ENCODE measurements at regions not wholly inside any gene's neighbourhood (a gene's known extent, or its start where the extent isn't known, plus 50 kb on each side); places are given as distances from the start of the nearest gene placed in this dataset.

DNA sequence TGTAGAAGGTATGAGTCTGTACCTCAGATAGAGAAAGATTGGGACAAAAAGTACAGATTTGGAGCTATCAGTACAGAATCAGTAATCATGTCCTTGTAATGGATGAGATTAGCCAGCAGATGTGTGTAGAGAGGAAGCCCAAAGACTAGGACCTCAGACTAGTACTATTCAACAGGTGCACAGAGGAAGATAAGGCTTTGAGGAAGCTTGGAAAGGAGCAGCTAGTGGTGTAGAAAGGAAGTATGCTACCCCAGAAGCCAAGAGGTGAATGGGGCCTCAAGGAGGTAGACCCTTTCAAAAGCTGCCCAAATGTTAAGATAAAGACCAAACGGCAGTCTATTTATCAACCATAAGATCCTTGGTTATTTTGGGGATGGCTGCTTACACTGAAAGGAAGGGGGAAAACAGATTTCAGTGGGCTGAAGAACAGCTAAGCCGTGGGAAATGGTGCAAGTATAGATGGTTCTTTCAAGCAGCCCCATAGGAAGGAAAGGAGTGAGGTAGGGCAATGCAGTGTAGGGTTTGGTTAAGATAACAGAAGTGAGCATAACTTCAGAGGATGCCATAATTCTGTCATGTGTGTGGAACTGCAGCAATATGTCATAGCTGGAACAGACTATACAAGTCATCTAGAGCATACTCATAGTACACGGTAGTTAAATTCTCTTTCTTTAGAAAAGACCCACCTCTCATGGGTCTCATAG, 221.7 kb downstream of the HHIPL2 start:
- H3K9me3 Mint-ChIP-seq (ENCODE audit: unreplicated experiment): no peaks in the 10 kb centered on the region
- H3K27ac Mint-ChIP-seq (ENCODE audit: unreplicated experiment): no peak overlapping the region
- DNase-seq: no peak
- no peaks in the 10 kb centered on the region for H3K4me1 Mint-ChIP-seq (ENCODE audit: low read depth, unreplicated experiment)
- H3K36me3 Mint-ChIP-seq (ENCODE audit: unreplicated experiment): no peaks in the 10 kb centered on the region
- H3K27me3 Mint-ChIP-seq (ENCODE audit: unreplicated experiment): no peaks in the 10 kb centered on the region
- TF ChIP-seq, protein P1, sequence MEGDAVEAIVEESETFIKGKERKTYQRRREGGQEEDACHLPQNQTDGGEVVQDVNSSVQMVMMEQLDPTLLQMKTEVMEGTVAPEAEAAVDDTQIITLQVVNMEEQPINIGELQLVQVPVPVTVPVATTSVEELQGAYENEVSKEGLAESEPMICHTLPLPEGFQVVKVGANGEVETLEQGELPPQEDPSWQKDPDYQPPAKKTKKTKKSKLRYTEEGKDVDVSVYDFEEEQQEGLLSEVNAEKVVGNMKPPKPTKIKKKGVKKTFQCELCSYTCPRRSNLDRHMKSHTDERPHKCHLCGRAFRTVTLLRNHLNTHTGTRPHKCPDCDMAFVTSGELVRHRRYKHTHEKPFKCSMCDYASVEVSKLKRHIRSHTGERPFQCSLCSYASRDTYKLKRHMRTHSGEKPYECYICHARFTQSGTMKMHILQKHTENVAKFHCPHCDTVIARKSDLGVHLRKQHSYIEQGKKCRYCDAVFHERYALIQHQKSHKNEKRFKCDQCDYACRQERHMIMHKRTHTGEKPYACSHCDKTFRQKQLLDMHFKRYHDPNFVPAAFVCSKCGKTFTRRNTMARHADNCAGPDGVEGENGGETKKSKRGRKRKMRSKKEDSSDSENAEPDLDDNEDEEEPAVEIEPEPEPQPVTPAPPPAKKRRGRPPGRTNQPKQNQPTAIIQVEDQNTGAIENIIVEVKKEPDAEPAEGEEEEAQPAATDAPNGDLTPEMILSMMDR (IDR thresholded peaks at IDR 0.05; ENCODE audit: partially characterized antibody, unreplicated experiment): no peak
- no peak overlapping the region for H3K4me3 Mint-ChIP-seq (ENCODE audit: unreplicated experiment)

DNA sequence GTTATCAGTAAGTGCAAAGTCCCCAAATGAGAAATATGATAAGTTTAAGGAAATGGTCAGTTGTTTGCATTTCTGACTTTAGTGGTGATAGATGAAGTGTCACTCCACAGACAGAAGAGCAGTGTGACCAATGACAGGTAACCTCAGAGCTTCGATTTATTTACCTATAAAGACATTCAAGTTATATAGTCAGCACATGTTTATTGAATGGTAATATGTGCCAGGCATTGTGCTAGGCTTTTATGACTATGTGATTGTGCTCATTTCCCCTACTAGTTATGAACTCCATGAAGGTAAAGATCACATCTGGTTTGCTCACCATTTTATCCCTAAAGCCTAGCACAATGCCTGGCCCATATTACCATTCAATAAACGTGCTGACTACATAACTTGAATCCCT, 222.4 kb downstream of the HHIPL2 start:
- Mint-ChIP-seq H3K9me3 (ENCODE audit: unreplicated experiment) (no peaks in the 10 kb centered on the region), H3K36me3 (ENCODE audit: unreplicated experiment) (no peaks in the 10 kb centered on the region)
- TF ChIP-seq, protein P1 (IDR thresholded peaks at IDR 0.05; ENCODE audit: partially characterized antibody, unreplicated experiment): no peak

GRCh38 chr1:222314839-222315238, 233.1 kb downstream of the HHIPL2 start:
- no peaks in the 10 kb centered on the region for H3K27me3 Mint-ChIP-seq (ENCODE audit: unreplicated experiment)
- H3K9me3 Mint-ChIP-seq (ENCODE audit: unreplicated experiment): no peaks in the 10 kb centered on the region
- TF ChIP-seq, protein P1 (IDR thresholded peaks at IDR 0.05; ENCODE audit: partially characterized antibody, unreplicated experiment): no peak
- no peak overlapping the region for H3K27ac Mint-ChIP-seq (ENCODE audit: unreplicated experiment)
- DNase-seq: no peak
- peaks cover 10% of the 10 kb centered on the region for H3K4me1 Mint-ChIP-seq (ENCODE audit: low read depth, unreplicated experiment)
- H3K36me3 Mint-ChIP-seq (ENCODE audit: unreplicated experiment): no peaks in the 10 kb centered on the region
- H3K4me3 Mint-ChIP-seq (ENCODE audit: unreplicated experiment): no peak overlapping the region

More for the DNA sequence above, 222.4 kb downstream of the HHIPL2 start:
- no peak for DNase-seq
- Mint-ChIP-seq H3K4me3 (ENCODE audit: unreplicated experiment) (no peak overlapping the region), H3K27me3 (ENCODE audit: unreplicated experiment) (no peaks in the 10 kb centered on the region), H3K27ac (ENCODE audit: unreplicated experiment) (no peak overlapping the region), H3K4me1 (ENCODE audit: low read depth, unreplicated experiment) (no peaks in the 10 kb centered on the region)

DNA sequence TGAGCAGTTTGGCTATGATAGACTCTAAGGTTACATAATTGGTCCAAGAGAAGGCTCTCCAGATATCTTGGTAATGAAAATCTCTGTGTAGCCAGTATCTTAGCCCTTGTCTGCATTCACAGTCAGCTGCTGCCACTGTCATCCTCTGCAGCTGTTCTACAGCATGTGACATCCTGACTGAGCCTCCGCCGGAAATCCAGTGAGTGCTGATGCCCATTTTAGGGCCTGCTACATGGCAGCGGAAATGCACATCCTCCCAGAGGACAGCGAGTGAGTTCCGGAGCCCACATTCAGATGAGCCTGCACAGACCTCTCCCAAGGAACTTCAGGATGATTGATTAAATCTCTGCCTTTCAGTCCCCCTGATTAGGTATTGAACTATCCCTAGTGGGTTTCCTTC, 237.1 kb downstream of the HHIPL2 start:
- peak; percentile 38 for DNase-seq
- TF ChIP-seq, protein P1 (IDR thresholded peaks at IDR 0.05; ENCODE audit: partially characterized antibody, unreplicated experiment): no peak
- Mint-ChIP-seq H3K27ac (ENCODE audit: unreplicated experiment) (no peak overlapping the region), H3K27me3 (ENCODE audit: unreplicated experiment) (no peaks in the 10 kb centered on the region), H3K36me3 (ENCODE audit: unreplicated experiment) (no peaks in the 10 kb centered on the region), H3K9me3 (ENCODE audit: unreplicated experiment) (no peaks in the 10 kb centered on the region), H3K4me3 (ENCODE audit: unreplicated experiment) (no peak overlapping the region), H3K4me1 (ENCODE audit: low read depth, unreplicated experiment) (peaks cover 10% of the 10 kb centered on the region)

- no peak overlapping the region for H3K27ac Mint-ChIP-seq (ENCODE audit: unreplicated experiment)
- H3K9me3 Mint-ChIP-seq (ENCODE audit: unreplicated experiment): no peaks in the 10 kb centered on the region
- no peaks in the 10 kb centered on the region for H3K27me3 Mint-ChIP-seq (ENCODE audit: unreplicated experiment)
- H3K4me3 Mint-ChIP-seq (ENCODE audit: unreplicated experiment): no peak overlapping the region
- peaks cover 10% of the 10 kb centered on the region for H3K4me1 Mint-ChIP-seq (ENCODE audit: low read depth, unreplicated experiment)
- no peak for DNase-seq
- TF ChIP-seq, protein P1 (IDR thresholded peaks at IDR 0.05; ENCODE audit: partially characterized antibody, unreplicated experiment): no peak
- no peaks in the 10 kb centered on the region for H3K36me3 Mint-ChIP-seq (ENCODE audit: unreplicated experiment)
Measured at GRCh38 chr1:222307621-222308020, 240.3 kb downstream of the HHIPL2 start.
